ENCODE measurements at regions not wholly inside any gene's neighbourhood (a gene's known extent, or its start where the extent isn't known, plus 50 kb on each side); places are given as distances from the start of the nearest gene placed in this dataset.
"Not testable (repeated sequence)": the region's sequence is repeated elsewhere in the genome, so short reads cannot be mapped to it uniquely, and the experiment has no call there.

DNA sequence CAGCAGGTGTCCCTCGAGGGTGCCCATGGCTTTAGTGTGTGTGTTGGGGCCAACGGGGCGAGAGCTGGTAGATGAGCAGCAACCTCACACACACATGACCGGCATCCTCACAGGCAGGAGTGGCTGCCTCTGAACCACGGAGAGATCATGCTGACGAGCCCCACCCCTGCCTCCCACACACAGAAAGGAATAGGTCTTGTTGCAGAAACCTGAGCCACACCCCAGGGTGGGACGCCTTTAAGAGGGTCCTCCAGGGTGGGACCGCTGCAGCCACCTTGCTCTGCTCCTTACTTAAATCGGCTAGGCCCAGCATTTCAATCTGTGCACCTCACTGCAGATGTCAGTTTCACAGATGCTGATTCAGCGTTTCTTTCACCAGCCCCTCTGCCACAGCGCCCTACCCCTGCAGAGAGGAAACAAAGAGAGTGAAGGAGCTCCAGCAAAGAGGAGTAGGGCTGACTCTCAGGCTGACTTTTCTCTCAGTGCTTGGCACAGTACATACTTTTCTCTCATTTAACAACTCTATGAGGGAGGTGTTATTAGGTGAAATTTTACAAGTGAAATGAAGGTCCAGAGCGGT is 61.2 kb upstream of the EPHB3 start:
- no peak for DNase-seq (ENCODE audit: low spot score)
- Mint-ChIP-seq H3K4me3 (ENCODE audit: unreplicated experiment) (no peak overlapping the region), H3K4me1 (ENCODE audit: low read depth) (no peaks in the 10 kb centered on the region), H3K36me3 (ENCODE audit: low read depth) (peaks cover 5% of the 10 kb centered on the region), H3K9me3 (ENCODE audit: low read depth) (peaks cover 8% of the 10 kb centered on the region), H3K27me3 (ENCODE audit: low read depth) (peaks cover 54% of the 10 kb centered on the region), H3K27ac (ENCODE audit: unreplicated experiment) (no peak overlapping the region)
- TF ChIP-seq, protein P1, sequence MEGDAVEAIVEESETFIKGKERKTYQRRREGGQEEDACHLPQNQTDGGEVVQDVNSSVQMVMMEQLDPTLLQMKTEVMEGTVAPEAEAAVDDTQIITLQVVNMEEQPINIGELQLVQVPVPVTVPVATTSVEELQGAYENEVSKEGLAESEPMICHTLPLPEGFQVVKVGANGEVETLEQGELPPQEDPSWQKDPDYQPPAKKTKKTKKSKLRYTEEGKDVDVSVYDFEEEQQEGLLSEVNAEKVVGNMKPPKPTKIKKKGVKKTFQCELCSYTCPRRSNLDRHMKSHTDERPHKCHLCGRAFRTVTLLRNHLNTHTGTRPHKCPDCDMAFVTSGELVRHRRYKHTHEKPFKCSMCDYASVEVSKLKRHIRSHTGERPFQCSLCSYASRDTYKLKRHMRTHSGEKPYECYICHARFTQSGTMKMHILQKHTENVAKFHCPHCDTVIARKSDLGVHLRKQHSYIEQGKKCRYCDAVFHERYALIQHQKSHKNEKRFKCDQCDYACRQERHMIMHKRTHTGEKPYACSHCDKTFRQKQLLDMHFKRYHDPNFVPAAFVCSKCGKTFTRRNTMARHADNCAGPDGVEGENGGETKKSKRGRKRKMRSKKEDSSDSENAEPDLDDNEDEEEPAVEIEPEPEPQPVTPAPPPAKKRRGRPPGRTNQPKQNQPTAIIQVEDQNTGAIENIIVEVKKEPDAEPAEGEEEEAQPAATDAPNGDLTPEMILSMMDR (IDR thresholded peaks at IDR 0.05): no peak

DNA sequence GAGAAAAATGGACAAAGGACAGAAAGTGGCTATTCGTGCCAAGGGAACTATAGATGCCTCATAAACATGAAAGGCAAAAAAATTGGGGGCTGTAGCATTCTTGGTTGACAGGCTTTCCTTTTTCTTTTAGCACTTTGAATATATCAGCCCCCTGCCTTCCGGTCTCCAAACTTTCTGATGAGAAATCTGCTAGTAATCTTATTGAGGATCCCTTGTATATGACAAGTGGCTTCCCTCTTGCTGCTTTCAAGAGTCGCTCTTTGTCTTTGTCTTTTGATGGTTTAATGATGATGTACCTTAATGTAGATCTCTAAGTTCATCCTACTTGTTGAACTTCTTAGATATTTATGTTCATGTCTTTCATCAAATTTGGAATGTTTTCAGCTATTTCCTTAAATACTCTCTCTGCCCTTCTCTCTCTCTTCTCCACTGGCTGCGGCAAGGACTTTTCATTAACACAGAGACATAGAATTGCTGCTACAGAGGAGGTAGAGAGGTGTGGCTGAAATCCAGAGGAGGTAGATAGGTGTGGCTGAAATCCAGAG is 59.4 kb upstream of the EPHB3 start:
- Mint-ChIP-seq H3K4me1 (ENCODE audit: low read depth) (no peaks in the 10 kb centered on the region), H3K4me3 (ENCODE audit: unreplicated experiment) (no peak overlapping the region), H3K36me3 (ENCODE audit: low read depth) (peaks cover 5% of the 10 kb centered on the region), H3K27ac (ENCODE audit: unreplicated experiment) (no peak overlapping the region), H3K27me3 (ENCODE audit: low read depth) (peaks cover 63% of the 10 kb centered on the region), H3K9me3 (ENCODE audit: low read depth) (peaks cover 5% of the 10 kb centered on the region)
- TF ChIP-seq, protein P1 (IDR thresholded peaks at IDR 0.05): no peak
- no peak for DNase-seq (ENCODE audit: low spot score)

GRCh38 chr3:184502841-184503240 is 58.7 kb upstream of the EPHB3 start:
- H3K4me1 Mint-ChIP-seq (ENCODE audit: low read depth); H3K27ac Mint-ChIP-seq (ENCODE audit: unreplicated experiment); H3K9me3 Mint-ChIP-seq (ENCODE audit: low read depth); DNase-seq (ENCODE audit: low spot score); H3K36me3 Mint-ChIP-seq (ENCODE audit: low read depth); H3K4me3 Mint-ChIP-seq (ENCODE audit: unreplicated experiment): not testable (repeated sequence)
- peaks cover 67% of the 10 kb centered on the region for H3K27me3 Mint-ChIP-seq (ENCODE audit: low read depth)

DNA sequence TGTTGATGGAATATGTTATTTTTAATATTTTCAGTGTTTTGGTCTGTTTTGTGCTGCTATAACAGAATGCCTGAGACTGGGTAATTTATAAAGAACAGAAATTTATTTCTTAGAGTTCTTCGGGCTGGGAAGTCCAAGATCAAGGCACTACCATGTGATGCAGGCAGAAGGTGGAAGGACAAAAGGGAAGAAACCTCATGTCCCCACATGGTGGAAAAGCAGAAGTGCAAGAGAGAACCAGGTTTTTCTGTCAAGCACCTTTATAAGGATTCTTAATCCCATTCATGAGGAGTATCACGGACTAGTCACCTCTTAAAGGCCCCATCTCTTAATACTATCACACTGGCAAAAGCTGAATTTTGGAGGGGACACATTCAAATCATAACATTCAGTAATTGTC is 57.9 kb upstream of the EPHB3 start:
- DNase-seq (ENCODE audit: low spot score): no peak
- peaks cover 5% of the 10 kb centered on the region for H3K9me3 Mint-ChIP-seq (ENCODE audit: low read depth)
- H3K27ac Mint-ChIP-seq (ENCODE audit: unreplicated experiment): no peak overlapping the region
- no peak overlapping the region for H3K4me3 Mint-ChIP-seq (ENCODE audit: unreplicated experiment)
- no peaks in the 10 kb centered on the region for H3K4me1 Mint-ChIP-seq (ENCODE audit: low read depth)
- peaks cover 68% of the 10 kb centered on the region for H3K27me3 Mint-ChIP-seq (ENCODE audit: low read depth)
- H3K36me3 Mint-ChIP-seq (ENCODE audit: low read depth): peaks cover 5% of the 10 kb centered on the region
- TF ChIP-seq, protein P1 (IDR thresholded peaks at IDR 0.05): no peak

GRCh38 chr3:184505076-184505878 is 56.3 kb upstream of the EPHB3 start:
- no peak overlapping the region for H3K27ac Mint-ChIP-seq (ENCODE audit: unreplicated experiment)
- TF ChIP-seq, protein P1 (IDR thresholded peaks at IDR 0.05): no peak
- no peaks in the 10 kb centered on the region for H3K4me1 Mint-ChIP-seq (ENCODE audit: low read depth)
- peaks cover 4% of the 10 kb centered on the region for H3K36me3 Mint-ChIP-seq (ENCODE audit: low read depth)
- no peak for DNase-seq (ENCODE audit: low spot score)
- H3K4me3 Mint-ChIP-seq (ENCODE audit: unreplicated experiment): no peak overlapping the region
- peaks cover 69% of the 10 kb centered on the region for H3K27me3 Mint-ChIP-seq (ENCODE audit: low read depth)
- H3K9me3 Mint-ChIP-seq (ENCODE audit: low read depth): peaks cover 5% of the 10 kb centered on the region

Measured in chondrocyte (in vitro differentiated cells).